ENCODE measurements at regions not wholly inside any gene's neighbourhood (a gene's known extent, or its start where the extent isn't known, plus 50 kb on each side); places are given as distances from the start of the nearest gene placed in this dataset.

DNA sequence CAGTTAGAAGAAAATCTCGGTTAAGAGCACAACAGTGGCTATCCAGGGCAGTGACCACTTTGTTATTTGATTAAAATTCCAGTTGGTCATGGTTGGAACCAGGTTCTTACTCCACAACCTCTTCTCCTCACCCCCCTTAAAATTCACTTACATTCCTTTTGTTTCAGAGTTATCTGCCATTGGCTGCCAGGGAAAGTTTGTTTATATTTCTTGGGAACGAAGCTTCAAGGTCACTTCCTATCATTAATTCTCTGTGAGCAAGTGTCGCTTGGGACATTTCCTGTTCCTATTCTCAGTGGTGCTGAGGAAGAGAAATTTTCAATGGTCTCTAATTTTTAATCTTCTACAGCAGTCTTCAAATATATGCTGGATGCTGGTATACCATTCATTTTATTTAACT lies 121.1 kb upstream of the COL21A1 start:
- TF ChIP-seq CTCF (IDR thresholded peaks at IDR 0.05) (no peak), POLR2A (IDR thresholded peaks at IDR 0.05) (no peak), POLR2AphosphoS5 (IDR thresholded peaks at IDR 0.05) (no peak)

All from suprapubic skin (tissue), 4 donors.